SH-SY5Y (cell line): ENCODE measurements at regions not wholly inside any gene's neighbourhood (a gene's known extent, or its start where the extent isn't known, plus 50 kb on each side); places are given as distances from the start of the nearest gene placed in this dataset.

Experiments used
- GATA2 ChIP-seq: IDR thresholded peaks from 2 replicates; pipeline ENCODE4 v1.6.1; 2011; ENCODE audit warnings: mild to moderate bottlenecking, low read depth, low read length
- GATA3 ChIP-seq: IDR thresholded peaks from 2 replicates; pipeline ENCODE4 v1.6.1; 2011; ENCODE audit warnings: low read depth, mild to moderate bottlenecking, low read length, moderate library complexity

GRCh38 chr12:25308756-25309155, 58.0 kb upstream of the KRAS start:
- no peak for TF ChIP-seq GATA2
- TF ChIP-seq GATA3 = no peak
